H9 (cell line): ENCODE measurements at regions not wholly inside any gene's neighbourhood (a gene's known extent, or its start where the extent isn't known, plus 50 kb on each side); places are given as distances from the start of the nearest gene placed in this dataset.

Experiments used
- DNase-seq: peaks from one replicate; pipeline ENCODE4 v3.0.0-alpha.2; 2017
- H2AFZ ChIP-seq: one replicate; pipeline ENCODE4 v1.6.1; 2013; ENCODE audit warnings: mild to moderate bottlenecking, low read length, control low read depth, moderate library complexity
- H2AK5ac ChIP-seq: 2 replicates; pipeline ENCODE4 v1.6.1; 2013; ENCODE audit warnings: low read length, control low read depth, mixed read lengths; ENCODE audit not compliant: insufficient read length
- H2BK120ac ChIP-seq: one replicate; pipeline ENCODE4 v1.6.1; 2013; ENCODE audit warnings: low read depth, mild to moderate bottlenecking, low read length, control low read depth, inconsistent platforms; ENCODE audit not compliant: poor library complexity, severe bottlenecking
- H2BK12ac ChIP-seq: 2 replicates; pipeline ENCODE4 v1.6.1; 2013; ENCODE audit warnings: low read length, control low read depth, mixed read lengths, low read depth; ENCODE audit not compliant: insufficient read length
- H2BK15ac ChIP-seq: 2 replicates; pipeline ENCODE4 v1.6.1; 2013; ENCODE audit warnings: low read depth, low read length, control low read depth
- H2BK20ac ChIP-seq: one replicate; pipeline ENCODE4 v1.6.1; 2013; ENCODE audit warnings: low read depth, mild to moderate bottlenecking, low read length, control low read depth, inconsistent platforms; ENCODE audit not compliant: poor library complexity, severe bottlenecking
- H2BK5ac ChIP-seq: 2 replicates; pipeline ENCODE4 v1.6.1; 2013; ENCODE audit warnings: low read length, control low read depth, mixed read lengths; ENCODE audit not compliant: insufficient read length
- H3K14ac ChIP-seq: 2 replicates; pipeline ENCODE4 v1.6.1; 2013; ENCODE audit warnings: low read length, control low read depth; ENCODE audit not compliant: insufficient read depth
- H3K18ac ChIP-seq: 2 replicates; pipeline ENCODE4 v1.6.1; 2013; ENCODE audit warnings: low read depth, mild to moderate bottlenecking, mixed read lengths, low read length, control low read depth; ENCODE audit not compliant: insufficient read length
- H3K23ac ChIP-seq: 2 replicates; pipeline ENCODE4 v1.6.1; 2013; ENCODE audit warnings: low read length, control low read depth, mixed read lengths, low read depth; ENCODE audit not compliant: insufficient read length
- H3K23me2 ChIP-seq: 2 replicates; pipeline ENCODE4 v1.6.1; 2013; ENCODE audit warnings: low read depth, mild to moderate bottlenecking, mixed read lengths, low read length, control low read depth; ENCODE audit not compliant: insufficient read length, poor library complexity, severe bottlenecking
- H3K27ac ChIP-seq: 2 replicates; pipeline ENCODE4 v1.5.1; 2013; ENCODE audit warnings: low read length, control low read depth, mixed read lengths, low read depth; ENCODE audit not compliant: insufficient read length
- H3K27me3 ChIP-seq: 2 replicates; pipeline ENCODE4 v1.6.1; 2013; ENCODE audit warnings: low read length, control low read depth, inconsistent platforms; ENCODE audit not compliant: insufficient read depth
- H3K4ac ChIP-seq: 2 replicates; pipeline ENCODE4 v1.6.1; 2013; ENCODE audit warnings: low read depth, mild to moderate bottlenecking, control low read depth, inconsistent platforms, low read length, moderate library complexity
- H3K4me1 ChIP-seq: 2 replicates; pipeline ENCODE4 v1.6.1; 2013; ENCODE audit warnings: low read length, control low read depth, inconsistent platforms; ENCODE audit not compliant: insufficient read depth
- H3K4me2 ChIP-seq: 2 replicates; pipeline ENCODE4 v1.6.1; 2013; ENCODE audit warnings: low read length, control low read depth, mixed read lengths; ENCODE audit not compliant: insufficient read length, insufficient read depth
- H3K56ac ChIP-seq: 2 replicates; pipeline ENCODE4 v1.6.1; 2013; ENCODE audit warnings: low read depth, mild to moderate bottlenecking, mixed read lengths, low read length, control low read depth; ENCODE audit not compliant: insufficient read length
- H3K79me1 ChIP-seq: 2 replicates; pipeline ENCODE4 v1.6.1; 2013; ENCODE audit warnings: low read depth, mild to moderate bottlenecking, moderate library complexity, low read length, control low read depth, inconsistent platforms; ENCODE audit not compliant: insufficient read depth, poor library complexity, severe bottlenecking
- H3K79me2 ChIP-seq: 2 replicates; pipeline ENCODE4 v1.6.1; 2013; ENCODE audit warnings: low read length, control low read depth, inconsistent platforms; ENCODE audit not compliant: insufficient read depth
- H3K9ac ChIP-seq: 2 replicates; pipeline ENCODE4 v1.6.1; 2013; ENCODE audit warnings: low read length, control low read depth, mixed read lengths; ENCODE audit not compliant: insufficient read length; ENCODE audit errors: extremely low read depth
- H3K9me3 ChIP-seq: one replicate; pipeline ENCODE4 v1.6.1; 2013; ENCODE audit warnings: low read depth, low read length, inconsistent platforms; ENCODE audit not compliant: control insufficient read depth
- H3T11ph ChIP-seq: one replicate; pipeline ENCODE4 v1.6.1; 2013; ENCODE audit warnings: mild to moderate bottlenecking, low read length, control low read depth, inconsistent platforms
- H4K20me1 ChIP-seq: one replicate; pipeline ENCODE4 v1.6.1; 2013; ENCODE audit not compliant: control insufficient read depth, insufficient read length, insufficient read depth
- H4K5ac ChIP-seq: 2 replicates; pipeline ENCODE4 v1.6.1; 2013; ENCODE audit warnings: low read depth, mild to moderate bottlenecking, mixed read lengths, low read length, control low read depth; ENCODE audit not compliant: insufficient read length
- H4K8ac ChIP-seq: replicated peaks from 2 replicates; pipeline ENCODE4 v1.6.1; 2013; ENCODE audit warnings: low read length, control low read depth, mixed read lengths, low read depth; ENCODE audit not compliant: insufficient read length
- H4K91ac ChIP-seq: 2 replicates; pipeline ENCODE4 v1.6.1; 2013; ENCODE audit warnings: low read depth, mild to moderate bottlenecking, moderate library complexity, mixed read lengths, low read length, control low read depth; ENCODE audit not compliant: insufficient read length
- H3K27ac Mint-ChIP-seq, 3 experiments: 2 replicates in 2 of 3; 3 replicates in 1 of 3; pipeline ENCODE4 v1.8.0; 2020 to 2021; ENCODE audit warnings: mixed read lengths in 3 of 3, mild to moderate bottlenecking in 1 of 3, moderate library complexity in 1 of 3
- H3K27me3 Mint-ChIP-seq: 2 replicates; pipeline ENCODE4 v1.8.0; 2021; ENCODE audit warnings: low read depth, mild to moderate bottlenecking, moderate library complexity, mixed read lengths
- H3K36me3 Mint-ChIP-seq, 3 experiments: 2 replicates in 2 of 3; 3 replicates in 1 of 3; pipeline ENCODE4 v1.8.0; 2020 to 2021; ENCODE audit warnings: low read depth in 3 of 3, mixed read lengths in 3 of 3; ENCODE audit not compliant: insufficient read depth in 1 of 3
- H3K4me1 Mint-ChIP-seq, 2 experiments: 2 replicates each; pipeline ENCODE4 v1.8.0; 2020; ENCODE audit warnings: mixed read lengths in 2 of 2
- H3K4me3 Mint-ChIP-seq, 2 experiments: 2 replicates in 1 of 2; 3 replicates in 1 of 2; pipeline ENCODE4 v1.8.0; 2020 to 2021; ENCODE audit warnings: mild to moderate bottlenecking in 2 of 2, mixed read lengths in 2 of 2, moderate library complexity in 1 of 2
- H3K9me3 Mint-ChIP-seq, 2 experiments: 2 replicates in 1 of 2; 3 replicates in 1 of 2; pipeline ENCODE4 v1.8.0; 2020; ENCODE audit warnings: mild to moderate bottlenecking in 2 of 2, mixed read lengths in 2 of 2, moderate library complexity in 1 of 2
- CTCF ChIP-seq: fragments of 200-600 bp; sonication (generic); conservative IDR thresholded peaks from 3 replicates; pipeline ENCODE4 v1.8.0; 2021; ENCODE audit warnings: antibody characterized with exemption, mild to moderate bottlenecking
- WGBS: extraction: QIAGEN DNeasy Blood & Tissue Kit; methylation state at CpG from one replicate; pipeline ENCODE4 v1.1.7; 2013; ENCODE audit warnings: missing lambda C conversion rate, low lambda C conversion rate, mixed read lengths; ENCODE audit not compliant: insufficient read length; ENCODE audit errors: extremely low coverage; 5-methylcytosine and 5-hydroxymethylcytosine counted together

- Histone ChIP-seq H3K18ac (no peak overlapping the region), H3K4ac (no peak overlapping the region), H4K20me1 (no peaks in the 10 kb centered on the region), H3K56ac (no peak overlapping the region), H3K4me2 (no peak overlapping the region), H2BK5ac (no peak overlapping the region), H2BK20ac (no peak overlapping the region), H3K23me2 (no peaks in the 10 kb centered on the region), H3K14ac (no peak overlapping the region), H4K8ac (no peak overlapping the region), H2BK12ac (no peak overlapping the region), H3K27me3 (no peaks in the 10 kb centered on the region), H3K79me1 (no peaks in the 10 kb centered on the region), H3K9me3 (no peaks in the 10 kb centered on the region), H3K27ac (no peak overlapping the region), H2AFZ (no peak overlapping the region), H2BK120ac (no peak overlapping the region), H3K79me2 (no peaks in the 10 kb centered on the region), H3K9ac (no peak overlapping the region), H3K4me1 (no peaks in the 10 kb centered on the region), H2BK15ac (no peak overlapping the region), H4K5ac (no peak overlapping the region), H3T11ph (no peak overlapping the region), H4K91ac (no peak overlapping the region), H2AK5ac (no peak overlapping the region), H3K23ac (no peak overlapping the region)
- Mint-ChIP-seq H3K27ac (no peak overlapping the region), H3K4me1 (peaks cover 5 to 10% of the 10 kb centered on the region in 2 experiments; a peak in 3 of 4 replicates), H3K27me3 (no peaks in the 10 kb centered on the region), H3K36me3 (no peaks in the 10 kb centered on the region), H3K9me3 (no peaks in the 10 kb centered on the region), H3K4me3 (no peak overlapping the region)
- no peak for DNase-seq
- WGBS: no CpG with 5 or more reads among the region's 8 CpGs
- TF ChIP-seq CTCF: no peak
These were observed 449.5 kb downstream of the BCAT1 start for GRCh38 chr12:24499151-24500146.
